RWPE1 (cell line): ENCODE measurements at regions not wholly inside any gene's neighbourhood (a gene's known extent, or its start where the extent isn't known, plus 50 kb on each side); places are given as distances from the start of the nearest gene placed in this dataset.
"Not testable (repeated sequence)": the region's sequence is repeated elsewhere in the genome, so short reads cannot be mapped to it uniquely, and the experiment has no call there.

Experiments
- CTCF ChIA-PET: fragments of 350-600 bp; sonication (Branson Sonifier 250); formaldehyde crosslinking; extraction: SDS; loops from one replicate; lab custom pipeline; 2021; lab: Yijun Ruan, JAX
- POLR2A ChIA-PET: fragments of 400-600 bp; formaldehyde crosslinking; extraction: SDS; loops from one replicate; lab custom pipeline; 2020; ENCODE audit warnings: antibody characterized with exemption; ENCODE audit not compliant: low non-redundant PET; lab: Yijun Ruan, JAX
- DNase-seq: peaks from one replicate; pipeline ENCODE4 v3.0.0; 2012; ENCODE audit warnings: low spot score
- H3K27ac ChIP-seq: fragments of 450-650 bp; 2 replicates; pipeline ENCODE4 v1.5.1; 2017
- TF ChIP-seq, protein P1 (sequence below): fragments of 450-650 bp; conservative IDR thresholded peaks from 2 replicates; pipeline ENCODE4 v1.5.1; 2017; ENCODE audit warnings: low read depth, mild to moderate bottlenecking

DNA sequence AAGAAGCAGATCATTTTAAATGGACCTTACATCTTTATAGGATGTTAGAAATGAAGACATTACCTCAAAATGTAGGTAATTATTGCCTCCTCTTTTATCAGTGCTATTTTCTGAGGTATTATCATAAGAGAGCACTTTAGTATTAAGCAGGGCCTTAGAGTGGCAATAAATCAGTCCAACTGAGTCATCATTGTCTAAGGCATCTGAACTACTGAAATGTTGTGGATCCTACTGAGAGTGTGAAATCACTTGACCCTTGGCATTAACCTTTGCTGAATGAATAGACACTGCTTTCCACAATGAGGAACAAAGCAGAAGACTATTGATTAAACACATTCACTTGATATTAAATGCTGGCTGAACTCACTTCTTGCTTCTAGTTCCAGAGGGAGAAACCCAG is 224.6 kb upstream of the ARRDC3 start:
- no peak overlapping the region for H3K27ac ChIP-seq
- ChIA-PET CTCF (no interaction called here), POLR2A (no interaction called here)
- DNase-seq, result no peak
- TF ChIP-seq, protein P1, sequence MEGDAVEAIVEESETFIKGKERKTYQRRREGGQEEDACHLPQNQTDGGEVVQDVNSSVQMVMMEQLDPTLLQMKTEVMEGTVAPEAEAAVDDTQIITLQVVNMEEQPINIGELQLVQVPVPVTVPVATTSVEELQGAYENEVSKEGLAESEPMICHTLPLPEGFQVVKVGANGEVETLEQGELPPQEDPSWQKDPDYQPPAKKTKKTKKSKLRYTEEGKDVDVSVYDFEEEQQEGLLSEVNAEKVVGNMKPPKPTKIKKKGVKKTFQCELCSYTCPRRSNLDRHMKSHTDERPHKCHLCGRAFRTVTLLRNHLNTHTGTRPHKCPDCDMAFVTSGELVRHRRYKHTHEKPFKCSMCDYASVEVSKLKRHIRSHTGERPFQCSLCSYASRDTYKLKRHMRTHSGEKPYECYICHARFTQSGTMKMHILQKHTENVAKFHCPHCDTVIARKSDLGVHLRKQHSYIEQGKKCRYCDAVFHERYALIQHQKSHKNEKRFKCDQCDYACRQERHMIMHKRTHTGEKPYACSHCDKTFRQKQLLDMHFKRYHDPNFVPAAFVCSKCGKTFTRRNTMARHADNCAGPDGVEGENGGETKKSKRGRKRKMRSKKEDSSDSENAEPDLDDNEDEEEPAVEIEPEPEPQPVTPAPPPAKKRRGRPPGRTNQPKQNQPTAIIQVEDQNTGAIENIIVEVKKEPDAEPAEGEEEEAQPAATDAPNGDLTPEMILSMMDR, result no peak

DNA sequence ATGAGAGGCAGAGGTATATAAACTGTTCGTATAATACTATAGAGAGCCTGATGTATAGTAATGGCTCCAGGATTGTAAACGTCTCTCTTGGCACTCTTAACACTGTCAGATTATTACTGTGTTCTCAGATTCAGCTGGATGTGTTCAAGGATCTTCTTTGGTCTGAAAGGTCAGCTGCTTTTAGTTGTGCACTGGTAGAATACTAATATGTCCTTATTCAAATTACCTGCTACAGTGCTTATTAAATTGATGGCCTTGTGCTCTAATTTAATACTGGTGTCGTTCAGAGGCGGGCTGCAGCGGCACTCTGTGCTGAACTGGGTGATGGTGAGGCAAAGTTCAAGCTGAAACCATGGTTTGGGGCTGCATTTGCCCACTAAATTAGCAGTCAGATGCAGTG is 216.7 kb upstream of the ARRDC3 start:
- TF ChIP-seq, protein P1, result no peak
- CTCF ChIA-PET, result interaction anchor here (0.6 to 1.1 kb wide), 4 partner anchors 14 to 719 kb away, joined by 3 to 4 read pairs (median 3); no protein-coding TSS in a partner anchor
- no peak for DNase-seq
- POLR2A ChIA-PET, result no interaction called here
- no peak overlapping the region for H3K27ac ChIP-seq

DNA sequence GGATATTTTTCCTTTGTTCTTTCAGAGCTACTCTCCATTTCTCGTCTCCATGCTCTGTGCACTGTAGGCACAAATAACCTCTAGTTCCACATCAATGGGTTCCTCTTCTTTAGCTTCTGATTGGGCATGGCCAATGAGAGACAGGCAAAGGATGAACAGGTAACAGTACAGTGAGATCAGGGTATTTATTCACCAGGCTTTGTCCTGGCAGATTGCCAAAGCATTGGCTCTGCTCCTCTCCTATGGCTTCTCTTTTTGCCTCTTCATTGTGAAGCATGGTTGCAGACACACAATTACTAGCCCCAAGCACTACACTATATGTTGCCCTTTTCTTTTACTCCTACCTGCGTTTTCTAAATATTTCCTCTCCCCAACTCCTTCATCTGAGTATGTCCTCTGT is 215.1 kb upstream of the ARRDC3 start:
- POLR2A ChIA-PET, result no interaction called here
- CTCF ChIA-PET, result no interaction called here
- TF ChIP-seq, protein P1, result no peak
- DNase-seq, result no peak
- no peak overlapping the region for H3K27ac ChIP-seq

DNA sequence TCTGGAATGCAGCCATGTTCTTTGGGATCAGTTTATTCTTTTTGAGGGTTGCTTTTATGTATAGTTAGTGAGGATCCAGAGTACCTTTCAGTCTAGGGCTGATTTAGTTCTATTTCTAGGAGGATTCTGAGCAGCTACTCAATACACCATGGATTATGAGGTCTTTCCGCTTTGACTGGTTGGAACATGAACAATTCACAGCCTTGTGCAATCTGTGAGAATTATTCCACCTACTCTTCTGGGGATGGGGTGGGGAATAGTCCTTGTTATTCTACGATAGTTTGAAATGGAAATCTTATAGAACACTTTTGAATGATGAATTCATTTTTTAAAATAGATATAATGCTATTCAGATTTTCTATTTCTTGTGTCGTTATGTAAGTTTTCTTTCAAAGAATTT is 212.3 kb upstream of the ARRDC3 start:
- POLR2A ChIA-PET, result no interaction called here
- no peak for DNase-seq
- CTCF ChIA-PET, result no interaction called here
- TF ChIP-seq, protein P1, result no peak
- H3K27ac ChIP-seq, result no peak overlapping the region

DNA sequence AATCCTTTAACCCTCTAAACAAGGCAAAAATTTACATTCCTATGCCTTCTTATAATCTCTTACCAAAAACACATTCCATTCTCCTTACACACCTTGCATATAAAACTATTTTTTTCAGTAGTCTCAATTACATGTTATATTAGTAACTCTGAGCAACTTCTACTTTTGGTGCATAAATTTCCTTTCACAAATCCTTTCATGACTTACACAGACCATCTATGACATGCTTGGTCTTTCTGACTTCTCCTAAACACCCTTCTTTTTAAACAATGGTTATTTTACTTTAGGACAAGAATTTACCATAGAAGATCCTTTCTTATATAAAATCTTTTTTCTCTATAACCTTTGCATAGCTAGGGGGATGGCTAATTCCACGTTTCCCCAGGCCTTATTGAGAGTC is 208.0 kb upstream of the ARRDC3 start:
- POLR2A ChIA-PET, result no interaction called here
- CTCF ChIA-PET, result no interaction called here
- TF ChIP-seq, protein P1, result no peak
- DNase-seq, result no peak
- no peak overlapping the region for H3K27ac ChIP-seq

DNA sequence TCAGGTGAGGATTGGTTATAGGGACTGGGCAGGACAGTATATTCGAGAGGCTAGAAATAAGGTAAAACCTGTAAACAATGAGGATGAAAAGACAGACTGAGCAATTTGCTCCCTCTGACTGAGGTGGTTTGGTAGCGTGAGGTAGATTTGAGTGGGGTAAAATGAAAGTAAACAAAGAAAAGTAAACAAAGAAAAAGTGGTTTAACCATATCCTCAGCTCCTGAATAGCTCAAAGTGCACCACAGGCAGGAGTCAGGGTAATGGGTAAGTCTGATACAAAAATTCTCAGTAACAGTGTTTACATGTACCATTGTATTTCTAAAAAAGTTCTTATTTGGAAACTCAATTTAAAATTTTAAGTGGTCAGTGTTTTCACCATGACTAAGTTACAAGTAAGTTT is 203.1 kb upstream of the ARRDC3 start:
- no peak overlapping the region for H3K27ac ChIP-seq
- POLR2A ChIA-PET, result no interaction called here
- CTCF ChIA-PET, result no interaction called here
- DNase-seq, result no peak
- TF ChIP-seq, protein P1, result no peak

DNA sequence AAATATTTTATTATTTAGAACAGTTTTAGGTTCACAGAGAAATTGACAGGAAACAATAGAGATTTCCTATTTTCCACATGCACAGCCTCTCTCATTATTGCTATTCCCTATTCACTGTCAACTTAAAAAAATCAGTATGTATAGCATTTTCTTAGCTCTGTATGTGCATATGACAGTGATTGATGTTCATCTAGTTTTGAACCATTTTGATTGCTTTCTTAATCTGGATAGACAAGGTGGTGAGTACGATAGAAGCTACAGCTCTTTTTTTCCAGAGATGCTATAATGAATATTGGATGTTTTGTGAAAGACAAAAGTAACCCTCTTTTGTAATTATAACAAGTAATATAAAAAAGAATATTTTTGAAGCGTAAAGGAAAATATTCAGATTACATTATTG is 201.2 kb upstream of the ARRDC3 start:
- ChIA-PET CTCF (no interaction called here), POLR2A (no interaction called here)
- no peak for DNase-seq
- TF ChIP-seq, protein P1, result no peak
- no peak overlapping the region for H3K27ac ChIP-seq

DNA sequence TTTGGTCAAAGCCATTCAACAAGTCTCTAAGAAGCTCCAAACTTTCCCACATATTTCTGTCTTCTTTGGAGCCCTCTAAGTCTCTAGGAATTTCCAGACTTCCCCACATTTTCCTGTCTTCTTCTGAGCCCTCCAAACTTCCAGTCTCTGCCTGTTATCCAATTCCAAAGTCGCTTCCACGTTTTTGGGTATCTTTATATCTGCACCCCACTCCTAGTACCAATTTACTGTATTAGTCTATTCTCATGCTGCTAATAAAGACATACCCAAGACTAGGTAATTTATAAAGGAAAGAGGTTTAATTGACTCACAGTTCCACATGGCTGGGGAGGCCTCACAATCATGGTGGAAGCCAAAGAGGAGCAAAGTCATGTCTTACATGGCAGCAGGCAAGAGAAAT is 182.9 kb upstream of the ARRDC3 start:
- H3K27ac ChIP-seq, DNase-seq, POLR2A ChIA-PET, CTCF ChIA-PET: not testable (repeated sequence)
